Lung (tissue), 11 donors: ENCODE measurements at regions not wholly inside any gene's neighbourhood (a gene's known extent, or its start where the extent isn't known, plus 50 kb on each side); places are given as distances from the start of the nearest gene placed in this dataset.
"Not testable (repeated sequence)": the region's sequence is repeated elsewhere in the genome, so short reads cannot be mapped to it uniquely, and the experiment has no call there.

Experiments used
- ATAC-seq: fragments of 200-7000 bp; cut with Tn5 transposase; one replicate; pipeline ENCODE4 v1.9.1; 2020; ENCODE audit warnings: moderate number of reproducible peaks; ENCODE audit not compliant: insufficient read depth, low FRiP score
- DNase-seq, 3 donors: peaks; one replicate each; pipeline ENCODE4 v3.0.0-alpha.2; 2013 to 2017
- H3K27ac ChIP-seq, 2 donors: one replicate each; pipeline ENCODE4 v1.5.1; 2013; ENCODE audit warnings: mild to moderate bottlenecking in 2 of 2, moderate library complexity in 2 of 2, control low read depth in 1 of 2, inconsistent platforms in 1 of 2, low read depth in 1 of 2, low read length in 1 of 2
- H3K27me3 ChIP-seq, 3 donors: one replicate each; pipeline ENCODE4 v1.5.1; 2013; ENCODE audit warnings: low read length in 2 of 3; ENCODE audit not compliant: control insufficient read depth in 3 of 3, insufficient read depth in 3 of 3
- H3K36me3 ChIP-seq, 4 donors: one replicate each; pipeline ENCODE4 v1.5.1; 2013; ENCODE audit warnings: low read length in 4 of 4, mild to moderate bottlenecking in 1 of 4, moderate library complexity in 1 of 4; ENCODE audit not compliant: control insufficient read depth in 4 of 4, insufficient read depth in 4 of 4
- H3K4me1 ChIP-seq, 5 donors: one replicate each; pipeline ENCODE4 v1.5.1; 2013; ENCODE audit warnings: low read length in 5 of 5, mild to moderate bottlenecking in 2 of 5, moderate library complexity in 1 of 5; ENCODE audit not compliant: control insufficient read depth in 5 of 5, insufficient read depth in 5 of 5
- H3K4me3 ChIP-seq: one replicate; pipeline ENCODE4 v1.5.1; 2013; ENCODE audit warnings: mild to moderate bottlenecking, control low read depth, moderate library complexity
- H3K9ac ChIP-seq, 2 donors: one replicate each; pipeline ENCODE4 v1.5.1; 2013; ENCODE audit warnings: low read length in 2 of 2, control low read depth in 1 of 2; ENCODE audit not compliant: insufficient read depth in 1 of 2
- H3K9me3 ChIP-seq, 4 donors: one replicate each; pipeline ENCODE4 v1.5.1; 2013; ENCODE audit warnings: low read length in 3 of 4, mild to moderate bottlenecking in 1 of 4, moderate library complexity in 1 of 4; ENCODE audit not compliant: control insufficient read depth in 4 of 4, insufficient read depth in 3 of 4
- WGBS, 2 donors: extraction: QIAGEN DNeasy Blood & Tissue Kit; methylation state at CpG; one replicate each; pipeline ENCODE4 v1.1.7; 2013; 5-methylcytosine and 5-hydroxymethylcytosine counted together
- TF ChIP-seq, protein P1 (sequence below): IDR thresholded peaks from 2 replicates; pipeline ENCODE4 v1.5.1; 2012; ENCODE audit warnings: mild to moderate bottlenecking; ENCODE audit errors: control extremely low read depth, extremely low read depth
- donor health status: control.
- donor health status: control.
- donor health status: Bipolar disorder and iron deficiency.
- donor health status: healthy.
- donor health status: DM: yes; HTN: yes; CAD: no.

DNA sequence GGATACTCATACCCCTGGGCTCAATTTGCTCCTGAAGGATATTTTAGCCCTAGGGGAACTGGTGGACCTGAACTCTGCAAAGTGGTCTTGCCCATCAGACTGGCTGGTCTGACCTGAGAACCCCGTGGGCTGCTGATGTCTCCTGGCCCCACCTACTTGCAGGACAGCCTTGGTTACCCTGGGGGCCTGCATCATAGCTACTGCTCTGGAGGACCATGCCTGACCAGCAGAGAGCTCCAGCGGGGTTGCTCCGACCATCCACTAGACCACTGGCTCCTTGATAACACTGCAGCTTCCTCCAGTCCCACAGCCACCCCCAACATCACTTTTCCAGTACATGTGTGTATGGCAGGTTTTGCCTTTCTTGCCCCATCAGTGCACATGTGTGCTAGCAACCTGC lies 331.6 kb upstream of the BRINP3 start:
- ATAC-seq (no peak), DNase-seq (no peak)
- Histone ChIP-seq H3K4me1 (peaks cover 0 to 31% (median 0%) of the 10 kb centered on the region in 5 donors), H3K27me3 (no peaks in the 10 kb centered on the region), H3K27ac (no peak overlapping the region), H3K9me3 (peaks cover 0 to 15% (median 0%) of the 10 kb centered on the region in 4 donors), H3K9ac (no peak overlapping the region), H3K36me3 (no peaks in the 10 kb centered on the region), H3K4me3 (no peak overlapping the region)
- 79 to 97% methylated on average over 3 of the region's 3 CpGs for WGBS, 2 donors
- TF ChIP-seq, protein P1, sequence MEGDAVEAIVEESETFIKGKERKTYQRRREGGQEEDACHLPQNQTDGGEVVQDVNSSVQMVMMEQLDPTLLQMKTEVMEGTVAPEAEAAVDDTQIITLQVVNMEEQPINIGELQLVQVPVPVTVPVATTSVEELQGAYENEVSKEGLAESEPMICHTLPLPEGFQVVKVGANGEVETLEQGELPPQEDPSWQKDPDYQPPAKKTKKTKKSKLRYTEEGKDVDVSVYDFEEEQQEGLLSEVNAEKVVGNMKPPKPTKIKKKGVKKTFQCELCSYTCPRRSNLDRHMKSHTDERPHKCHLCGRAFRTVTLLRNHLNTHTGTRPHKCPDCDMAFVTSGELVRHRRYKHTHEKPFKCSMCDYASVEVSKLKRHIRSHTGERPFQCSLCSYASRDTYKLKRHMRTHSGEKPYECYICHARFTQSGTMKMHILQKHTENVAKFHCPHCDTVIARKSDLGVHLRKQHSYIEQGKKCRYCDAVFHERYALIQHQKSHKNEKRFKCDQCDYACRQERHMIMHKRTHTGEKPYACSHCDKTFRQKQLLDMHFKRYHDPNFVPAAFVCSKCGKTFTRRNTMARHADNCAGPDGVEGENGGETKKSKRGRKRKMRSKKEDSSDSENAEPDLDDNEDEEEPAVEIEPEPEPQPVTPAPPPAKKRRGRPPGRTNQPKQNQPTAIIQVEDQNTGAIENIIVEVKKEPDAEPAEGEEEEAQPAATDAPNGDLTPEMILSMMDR = no peak

DNA sequence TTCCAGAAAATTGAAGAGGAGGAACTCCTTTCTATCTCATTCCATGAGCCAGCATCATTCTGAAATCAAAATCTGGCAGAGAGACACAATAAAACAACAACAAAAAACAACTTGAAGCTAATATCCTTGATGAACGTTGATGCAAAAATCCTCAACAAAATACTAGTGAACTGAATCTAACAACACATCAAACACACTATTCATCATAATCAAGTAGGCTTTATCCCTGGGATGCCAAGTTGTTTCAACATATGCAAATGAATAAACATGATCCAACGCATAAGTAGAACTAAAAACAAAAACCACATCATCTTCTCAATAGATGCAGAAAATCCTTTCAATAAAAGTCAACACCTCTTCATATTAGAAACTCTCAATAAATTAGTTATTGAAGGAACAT lies 335.3 kb upstream of the BRINP3 start:
- no peak overlapping the region for H3K27ac ChIP-seq

DNA sequence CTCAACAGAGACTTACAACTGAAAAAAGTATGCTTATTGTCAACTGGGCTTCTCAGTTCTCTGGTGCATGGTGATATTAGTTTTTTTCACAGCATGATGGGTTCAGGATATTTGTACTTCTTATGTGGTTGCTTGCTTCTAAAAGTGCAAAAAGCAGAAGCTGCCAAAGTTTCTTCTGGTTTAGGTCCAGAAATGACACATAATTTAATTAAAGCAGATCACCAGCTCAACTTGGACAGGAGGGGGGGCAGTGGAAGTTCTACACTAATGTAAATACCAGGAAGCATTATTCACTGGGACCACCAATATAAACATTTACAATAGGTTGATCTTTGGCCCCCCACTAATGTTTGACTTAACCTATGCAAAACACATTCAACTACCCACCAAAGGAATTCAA lies 354.8 kb upstream of the BRINP3 start:
- ATAC-seq (no peak), DNase-seq (peak; percentile 44 to 93 (median 90))
- Histone ChIP-seq H3K4me3 (no peak overlapping the region), H3K27ac (no peak overlapping the region), H3K4me1 (peaks cover 0 to 18% (median 4%) of the 10 kb centered on the region in 5 donors), H3K27me3 (no peaks in the 10 kb centered on the region), H3K9ac (no peak overlapping the region), H3K36me3 (no peaks in the 10 kb centered on the region), H3K9me3 (no peaks in the 10 kb centered on the region)
- TF ChIP-seq, protein P1 = no peak

More for the DNA sequence above, 335.3 kb upstream of the BRINP3 start:
- H3K27me3 ChIP-seq = no peaks in the 10 kb centered on the region
- H3K9ac ChIP-seq = no peak overlapping the region
- DNase-seq (peak in 2 of 3 donors; percentile 57 to 59), ATAC-seq (no peak)
- TF ChIP-seq, protein P1 = no peak
- WGBS, 2 donors = 68 to 75% methylated on average over 2 of the region's 2 CpGs
- no peak overlapping the region for H3K4me3 ChIP-seq
- no peaks in the 10 kb centered on the region for H3K36me3 ChIP-seq
- H3K4me1 ChIP-seq = peaks cover 0 to 8% (median 0%) of the 10 kb centered on the region in 5 donors
- peaks cover 0 to 12% (median 0%) of the 10 kb centered on the region in 4 donors for H3K9me3 ChIP-seq

DNA sequence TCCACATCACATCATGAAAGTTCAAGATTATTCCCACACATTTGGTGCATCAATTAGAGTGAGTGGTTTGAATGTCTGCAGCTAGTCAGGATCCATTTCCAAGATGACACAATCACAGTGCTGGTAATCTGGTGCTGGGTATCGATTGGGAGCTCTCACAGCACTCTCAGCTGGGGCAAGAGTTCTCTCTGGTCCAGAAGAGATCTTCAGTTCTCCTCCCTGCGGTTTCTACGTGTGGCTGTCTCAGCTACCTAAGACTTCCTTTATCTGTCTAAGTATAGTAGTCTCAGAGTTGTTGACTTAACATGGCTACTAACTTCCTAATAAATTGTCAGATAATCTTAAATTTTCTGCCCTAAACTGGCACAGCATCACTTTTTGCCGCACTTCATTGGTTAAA lies 358.0 kb upstream of the BRINP3 start:
- no peaks in the 10 kb centered on the region for H3K27me3 ChIP-seq
- DNase-seq (no peak), ATAC-seq (no peak)
- TF ChIP-seq, protein P1 = no peak
- H3K4me1 ChIP-seq = peaks cover 0 to 18% (median 4%) of the 10 kb centered on the region in 5 donors
- H3K36me3 ChIP-seq = no peaks in the 10 kb centered on the region
- no peak overlapping the region for H3K9ac ChIP-seq
- H3K4me3 ChIP-seq = no peak overlapping the region
- no peaks in the 10 kb centered on the region for H3K9me3 ChIP-seq
- no peak overlapping the region for H3K27ac ChIP-seq
- 83 to 88% methylated on average over 4 of the region's 4 CpGs for WGBS, 2 donors

DNA sequence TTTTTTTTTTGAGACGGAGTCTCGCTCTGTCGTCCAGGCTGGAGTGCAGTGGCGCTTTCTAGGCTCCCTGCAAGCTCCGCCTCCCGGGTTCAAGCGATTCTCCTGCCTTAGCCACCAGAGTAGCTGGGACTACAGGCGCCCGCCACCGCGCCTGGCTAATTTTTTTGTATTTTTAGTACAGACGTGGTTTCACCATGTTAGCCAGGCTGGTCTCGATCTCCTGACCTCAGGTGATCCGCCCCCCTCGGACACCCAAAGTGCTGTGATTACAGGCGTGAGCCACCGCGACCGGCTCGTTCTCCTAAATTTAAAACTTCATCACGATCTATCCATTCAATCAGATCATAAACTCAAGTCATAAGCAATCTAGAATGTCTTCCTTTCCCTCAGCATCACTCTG lies 359.5 kb upstream of the BRINP3 start:
- not testable (repeated sequence) for H3K27ac ChIP-seq, ATAC-seq, H3K4me3 ChIP-seq, H3K4me1 ChIP-seq, DNase-seq, H3K9ac ChIP-seq, H3K9me3 ChIP-seq, H3K27me3 ChIP-seq, H3K36me3 ChIP-seq
- WGBS, 2 donors = 91 to 93% methylated on average over 21 of the region's 21 CpGs
